Naive thymus-derived CD4-positive, alpha-beta T cell (primary cell): ENCODE measurements at regions not wholly inside any gene's neighbourhood (a gene's known extent, or its start where the extent isn't known, plus 50 kb on each side); places are given as distances from the start of the nearest gene placed in this dataset.
"Not testable (repeated sequence)": the region's sequence is repeated elsewhere in the genome, so short reads cannot be mapped to it uniquely, and the experiment has no call there.

Source experiments
- ATAC-seq: fragments of 150-1000 bp; cut with Tn5 transposase; 2 replicates; pipeline ENCODE4 v1.10.0; 2021; ENCODE audit warnings: mild to moderate bottlenecking, moderate library complexity
- CTCF ChIA-PET: fragments of 350-600 bp; sonication (Branson Sonifier 250); formaldehyde crosslinking; loops from one replicate; lab custom pipeline; 2021; ENCODE audit warnings: antibody characterized with exemption; lab: Charles Lee
- POLR2A ChIA-PET: fragments of 350-600 bp; sonication (Branson Sonifier 250); formaldehyde crosslinking; loops from one replicate; lab custom pipeline; 2021; ENCODE audit warnings: antibody characterized with exemption, inconsistent platforms; lab: Charles Lee
- DNase-seq, 9 donors: peaks; one replicate each; pipeline versions ENCODE4 v3.0.0 to v3.0.0-alpha.2; 2020 to 2022; ENCODE audit warnings: mixed read lengths in 1 of 9
- H3K27ac ChIP-seq: one replicate; pipeline ENCODE4 v1.7.0; 2013; ENCODE audit warnings: mild to moderate bottlenecking, low read depth, low read length, moderate library complexity
- H3K27me3 ChIP-seq, 2 donors: one replicate each; pipeline ENCODE4 v1.7.0; 2013; ENCODE audit warnings: low read length in 2 of 2, mild to moderate bottlenecking in 2 of 2, moderate library complexity in 2 of 2; ENCODE audit not compliant: control insufficient read depth in 2 of 2, insufficient read depth in 2 of 2
- H3K36me3 ChIP-seq, 3 experiments: 1 replicate in 2 of 3; 2 replicates in 1 of 3; pipeline ENCODE4 v1.7.0; 2013; ENCODE audit warnings: low read length in 3 of 3, mild to moderate bottlenecking in 3 of 3, moderate library complexity in 1 of 3; ENCODE audit not compliant: insufficient read depth in 3 of 3, control insufficient read depth in 2 of 3
- H3K4me1 ChIP-seq, 2 donors: one replicate each; pipeline ENCODE4 v1.7.0; 2013; ENCODE audit warnings: low read length in 2 of 2, mild to moderate bottlenecking in 2 of 2, moderate library complexity in 1 of 2; ENCODE audit not compliant: control insufficient read depth in 2 of 2, insufficient read depth in 2 of 2
- H3K4me3 ChIP-seq: 2 replicates; pipeline ENCODE4 v1.7.0; 2013; ENCODE audit warnings: mild to moderate bottlenecking, low read length
- H3K9me3 ChIP-seq, 3 experiments: 1 replicate in 2 of 3; 2 replicates in 1 of 3; pipeline ENCODE4 v1.7.0; 2013; ENCODE audit warnings: low read length in 3 of 3; ENCODE audit not compliant: control insufficient read depth in 2 of 3
- H3K27ac Mint-ChIP-seq, 9 donors: one replicate each; pipeline ENCODE4 v1.8.0; 2020 to 2022; ENCODE audit warnings: mixed read lengths in 9 of 9, mild to moderate bottlenecking in 8 of 9, moderate library complexity in 5 of 9, inconsistent platforms in 2 of 9
- H3K27me3 Mint-ChIP-seq, 5 donors: one replicate each; pipeline ENCODE4 v1.8.0; 2021 to 2022; ENCODE audit warnings: mixed read lengths in 5 of 5, mild to moderate bottlenecking in 1 of 5
- H3K36me3 Mint-ChIP-seq, 5 donors: one replicate each; pipeline ENCODE4 v1.8.0; 2020 to 2022; ENCODE audit warnings: mixed read lengths in 5 of 5, mild to moderate bottlenecking in 3 of 5, inconsistent platforms in 1 of 5
- H3K4me1 Mint-ChIP-seq, 7 donors: one replicate each; pipeline ENCODE4 v1.8.0; 2020 to 2022; ENCODE audit warnings: mixed read lengths in 7 of 7, mild to moderate bottlenecking in 3 of 7, inconsistent platforms in 1 of 7
- H3K4me3 Mint-ChIP-seq, 10 donors: one replicate each; pipeline ENCODE4 v1.8.0; 2020 to 2022; ENCODE audit warnings: mild to moderate bottlenecking in 10 of 10, mixed read lengths in 10 of 10, moderate library complexity in 6 of 10, inconsistent platforms in 2 of 10
- H3K9me3 Mint-ChIP-seq, 11 donors: one replicate each; pipeline ENCODE4 v1.8.0; 2020 to 2022; ENCODE audit warnings: mixed read lengths in 11 of 11, mild to moderate bottlenecking in 4 of 11, inconsistent platforms in 1 of 11, moderate library complexity in 1 of 11
- intact Hi-C, 2 donors: fragments of 100-400 bp; cut with micrococcal nuclease; formaldehyde crosslinking; loops; one replicate each; pipeline ENCODE4 v1.15.1; 2023

GRCh38 chr17:54353789-54354525 lies 531.2 kb downstream of the KIF2B start:
- Histone ChIP-seq H3K36me3 (no peaks in the 10 kb centered on the region), H3K4me1 (no peaks in the 10 kb centered on the region), H3K27me3 (no peaks in the 10 kb centered on the region), H3K9me3 (peaks cover 0 to 4% (median 0%) of the 10 kb centered on the region in 3 experiments), H3K4me3 (no peak overlapping the region), H3K27ac (no peak overlapping the region)
- DNase-seq (no peak), ATAC-seq (no peak)
- intact Hi-C loops, result no loop called here
- POLR2A ChIA-PET, result no interaction called here
- Mint-ChIP-seq H3K4me3 (no peak overlapping the region), H3K9me3 (peaks cover 0 to 23% (median 12%) of the 10 kb centered on the region in 11 donors), H3K4me1 (peaks cover 0 to 2% (median 0%) of the 10 kb centered on the region in 7 donors), H3K27me3 (peaks cover 0 to 5% (median 0%) of the 10 kb centered on the region in 5 donors), H3K27ac (no peak overlapping the region), H3K36me3 (peaks cover 0 to 3% (median 0%) of the 10 kb centered on the region in 5 donors)
- CTCF ChIA-PET, result no interaction called here

- H3K9me3 ChIP-seq, H3K36me3 Mint-ChIP-seq, H3K27ac ChIP-seq, H3K36me3 ChIP-seq, H3K4me3 Mint-ChIP-seq, intact Hi-C loops, H3K4me1 Mint-ChIP-seq, POLR2A ChIA-PET, ATAC-seq, H3K4me1 ChIP-seq, H3K27me3 ChIP-seq, CTCF ChIA-PET, DNase-seq, H3K4me3 ChIP-seq, H3K27me3 Mint-ChIP-seq, H3K27ac Mint-ChIP-seq: not testable (repeated sequence)
- H3K9me3 Mint-ChIP-seq, result peaks cover 3 to 23% (median 11%) of the 10 kb centered on the region in 11 donors
Measured at GRCh38 chr17:54361073-54361472, 538.3 kb downstream of the KIF2B start.

GRCh38 chr17:54368906-54369305 lies 531.7 kb upstream of the TOM1L1 start:
- Histone ChIP-seq H3K27me3 (no peaks in the 10 kb centered on the region), H3K36me3 (no peaks in the 10 kb centered on the region), H3K4me1 (no peaks in the 10 kb centered on the region), H3K9me3 (no peaks in the 10 kb centered on the region), H3K27ac (no peak overlapping the region), H3K4me3 (no peak overlapping the region)
- Mint-ChIP-seq H3K9me3 (peaks cover 0 to 9% (median 0%) of the 10 kb centered on the region in 11 donors), H3K27ac (no peak overlapping the region), H3K27me3 (no peaks in the 10 kb centered on the region), H3K4me1 (no peaks in the 10 kb centered on the region), H3K4me3 (no peak overlapping the region), H3K36me3 (no peaks in the 10 kb centered on the region)
- DNase-seq (no peak), ATAC-seq (no peak)
- ChIA-PET POLR2A (no interaction called here), CTCF (no interaction called here)
- intact Hi-C loops, result no loop called here

GRCh38 chr17:54372069-54372749 lies 528.4 kb upstream of the TOM1L1 start:
- Mint-ChIP-seq H3K36me3 (no peaks in the 10 kb centered on the region), H3K27ac (no peak overlapping the region), H3K9me3 (peaks cover 0 to 10% (median 0%) of the 10 kb centered on the region in 11 donors), H3K4me3 (no peak overlapping the region), H3K27me3 (no peaks in the 10 kb centered on the region), H3K4me1 (no peaks in the 10 kb centered on the region)
- Histone ChIP-seq H3K27ac (no peak overlapping the region), H3K9me3 (no peaks in the 10 kb centered on the region), H3K4me1 (no peaks in the 10 kb centered on the region), H3K27me3 (no peaks in the 10 kb centered on the region), H3K4me3 (no peak overlapping the region), H3K36me3 (no peaks in the 10 kb centered on the region)
- ChIA-PET CTCF (no interaction called here), POLR2A (no interaction called here)
- no peak for DNase-seq
- intact Hi-C loops, result no loop called here
- ATAC-seq, result no peak

- no peak overlapping the region for H3K4me3 ChIP-seq
- Mint-ChIP-seq H3K9me3 (peaks cover 0 to 18% (median 4%) of the 10 kb centered on the region in 11 donors), H3K36me3 (no peaks in the 10 kb centered on the region), H3K27me3 (no peaks in the 10 kb centered on the region), H3K27ac (no peak overlapping the region), H3K4me1 (no peaks in the 10 kb centered on the region), H3K4me3 (no peak overlapping the region)
- H3K27me3 ChIP-seq, result no peaks in the 10 kb centered on the region
- CTCF ChIA-PET, result no interaction called here
- no peaks in the 10 kb centered on the region for H3K36me3 ChIP-seq
- H3K4me1 ChIP-seq, result no peaks in the 10 kb centered on the region
- intact Hi-C loops, result no loop called here
- POLR2A ChIA-PET, result no interaction called here
- no peak for ATAC-seq
- H3K27ac ChIP-seq, result no peak overlapping the region
- DNase-seq, result no peak
- H3K9me3 ChIP-seq, result no peaks in the 10 kb centered on the region
Measured at GRCh38 chr17:54373970-54374369, 526.7 kb upstream of the TOM1L1 start.

GRCh38 chr17:54376409-54376808 lies 524.2 kb upstream of the TOM1L1 start:
- intact Hi-C loops, H3K4me3 ChIP-seq, H3K27ac Mint-ChIP-seq, H3K9me3 Mint-ChIP-seq, H3K27me3 ChIP-seq, H3K36me3 Mint-ChIP-seq, H3K4me1 ChIP-seq, H3K4me3 Mint-ChIP-seq, H3K27me3 Mint-ChIP-seq, H3K27ac ChIP-seq, H3K4me1 Mint-ChIP-seq, CTCF ChIA-PET, H3K9me3 ChIP-seq, DNase-seq, H3K36me3 ChIP-seq, ATAC-seq, POLR2A ChIA-PET: not testable (repeated sequence)

- Mint-ChIP-seq H3K4me3 (no peak overlapping the region), H3K27ac (no peak overlapping the region), H3K36me3 (no peaks in the 10 kb centered on the region), H3K4me1 (no peaks in the 10 kb centered on the region), H3K27me3 (no peaks in the 10 kb centered on the region), H3K9me3 (peaks cover 0 to 14% (median 5%) of the 10 kb centered on the region in 11 donors)
- intact Hi-C loops, result no loop called here
- no peak for ATAC-seq
- no peak overlapping the region for H3K4me3 ChIP-seq
- no peaks in the 10 kb centered on the region for H3K4me1 ChIP-seq
- H3K27ac ChIP-seq, result no peak overlapping the region
- ChIA-PET CTCF (no interaction called here), POLR2A (interaction anchor here (0.6 kb wide), 1 partner anchor 9 kb away, joined by 4 read pairs; no protein-coding TSS in a partner anchor)
- H3K27me3 ChIP-seq, result no peaks in the 10 kb centered on the region
- DNase-seq, result no peak
- no peaks in the 10 kb centered on the region for H3K9me3 ChIP-seq
- no peaks in the 10 kb centered on the region for H3K36me3 ChIP-seq
Measured at GRCh38 chr17:54381482-54381881, 519.2 kb upstream of the TOM1L1 start.
